Esophagus squamous epithelium (tissue), 5 donors: ENCODE measurements at regions not wholly inside any gene's neighbourhood (a gene's known extent, or its start where the extent isn't known, plus 50 kb on each side); places are given as distances from the start of the nearest gene placed in this dataset.
"Not testable (repeated sequence)": the region's sequence is repeated elsewhere in the genome, so short reads cannot be mapped to it uniquely, and the experiment has no call there.

ENCODE experiments used
- DNase-seq: peaks from one replicate; lab custom pipeline; 2025; lab: John Stamatoyannopoulos, UW
- H3K27ac ChIP-seq, 4 donors: fragments of 200-600 bp; sonication (generic); one replicate each; pipeline ENCODE4 v1.5.1; 2016 to 2019; ENCODE audit warnings: mild to moderate bottlenecking in 1 of 4
- H3K27me3 ChIP-seq, 4 donors: fragments of 200-600 bp; sonication (generic); 1 replicate in 3 of 4; 2 replicates in 1 of 4; pipeline versions ENCODE4 v1.5.1 to v1.6.0; 2017 to 2021; ENCODE audit warnings: antibody characterized with exemption in 1 of 4
- H3K36me3 ChIP-seq, 3 donors: fragments of 200-600 bp; sonication (generic); one replicate each; pipeline ENCODE4 v1.5.1; 2016 to 2019
- H3K4me1 ChIP-seq, 3 donors: fragments of 200-600 bp; sonication (generic); one replicate each; pipeline ENCODE4 v1.5.1; 2017 to 2019
- H3K4me3 ChIP-seq, 4 donors: fragments of 200-600 bp; sonication (generic); 1 replicate in 3 of 4; 2 replicates in 1 of 4; pipeline ENCODE4 v1.5.1; 2016 to 2019; ENCODE audit warnings: mild to moderate bottlenecking in 2 of 4, moderate library complexity in 1 of 4
- H3K9me3 ChIP-seq, 3 donors: fragments of 200-600 bp; sonication (generic); one replicate each; pipeline ENCODE4 v1.5.1; 2016 to 2019
- POLR2A ChIP-seq, 4 donors: fragments of 450-650 bp; IDR thresholded peaks; one replicate each; pipeline ENCODE4 v1.6.1; 2017; ENCODE audit warnings: antibody characterized with exemption in 4 of 4, mild to moderate bottlenecking in 4 of 4, moderate library complexity in 3 of 4
- WGBS, 2 donors: methylation state at CpG; one replicate each; pipeline ENCODE4 v1.1.5; 2018; 5-methylcytosine and 5-hydroxymethylcytosine counted together
- intact Hi-C: fragments of 100-400 bp; cut with DNase I; formaldehyde crosslinking; loops from one replicate; pipeline ENCODE4 v1.15.0; 2022
- TF ChIP-seq, protein P1 (sequence below), 6 experiments: fragments of 450-650 bp in 4 of 6; fragments of 200-600 bp in 2 of 6; sonication (generic) in 2 of 6; IDR thresholded peaks; one replicate each; pipeline ENCODE4 v1.5.1; 2016 to 2019; ENCODE audit warnings: antibody characterized with exemption in 6 of 6, mild to moderate bottlenecking in 4 of 6, moderate library complexity in 4 of 6
- donor health status: DM: yes; HTN: yes; CAD: no.

DNA sequence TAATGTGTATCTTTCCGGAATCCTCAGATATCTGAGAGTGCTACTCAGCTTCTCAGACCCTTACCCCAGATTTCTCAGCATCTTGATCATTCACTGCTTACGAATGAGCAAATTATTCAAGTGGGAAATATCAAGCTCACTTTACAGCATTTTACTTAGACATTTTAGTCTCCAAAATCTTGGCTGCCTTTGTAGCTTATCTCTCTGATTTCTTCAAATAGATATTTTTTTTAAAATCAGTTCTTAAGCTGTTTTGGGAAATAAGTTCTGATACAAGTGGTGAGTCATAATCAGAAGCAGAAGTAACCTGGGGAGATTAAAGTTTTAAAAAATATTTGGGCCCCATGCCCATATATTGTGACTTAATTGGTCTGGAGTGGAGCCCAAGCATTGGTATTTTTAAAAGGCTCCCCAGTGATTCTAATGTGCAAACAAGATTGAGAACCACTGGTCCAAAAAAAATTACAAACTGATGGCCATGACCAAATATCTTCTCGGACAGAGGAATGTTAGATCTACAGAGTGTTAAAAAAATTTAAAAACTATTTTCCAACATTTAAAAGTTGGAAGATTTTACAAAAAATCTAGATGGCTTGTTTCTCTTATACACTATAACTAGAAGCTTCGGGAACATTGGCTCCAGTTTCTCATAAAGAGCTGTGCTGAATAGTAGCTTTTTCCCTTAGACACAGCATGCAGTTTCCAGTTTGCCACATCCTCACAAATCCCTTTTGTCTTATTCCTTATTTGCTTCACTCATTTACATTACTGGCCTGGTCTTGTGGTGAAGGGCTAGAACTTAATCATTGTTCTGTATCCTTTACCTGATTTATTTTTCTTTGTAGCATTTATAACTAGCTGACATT is 87.8 kb upstream of the BMAL1 start:
- no peak for DNase-seq
- Histone ChIP-seq H3K36me3 (no peaks in the 10 kb centered on the region), H3K9me3 (peaks cover 0 to 16% (median 8%) of the 10 kb centered on the region in 3 donors), H3K4me3 (no peak overlapping the region), H3K4me1 (peaks cover 0 to 4% (median 0%) of the 10 kb centered on the region in 3 donors), H3K27ac (no peak overlapping the region), H3K27me3 (no peaks in the 10 kb centered on the region)
- intact Hi-C loops: loop anchor here (5.0 kb wide), 1 partner anchor 222 kb away; no protein-coding TSS in a partner anchor
- whole genome bisulfite sequencing, 2 donors: 43 to 56% methylated on average over 4 of the region's 4 CpGs
- no peak for TF ChIP-seq POLR2A (IDR thresholded peaks at IDR 0.05)
- TF ChIP-seq, protein P1, sequence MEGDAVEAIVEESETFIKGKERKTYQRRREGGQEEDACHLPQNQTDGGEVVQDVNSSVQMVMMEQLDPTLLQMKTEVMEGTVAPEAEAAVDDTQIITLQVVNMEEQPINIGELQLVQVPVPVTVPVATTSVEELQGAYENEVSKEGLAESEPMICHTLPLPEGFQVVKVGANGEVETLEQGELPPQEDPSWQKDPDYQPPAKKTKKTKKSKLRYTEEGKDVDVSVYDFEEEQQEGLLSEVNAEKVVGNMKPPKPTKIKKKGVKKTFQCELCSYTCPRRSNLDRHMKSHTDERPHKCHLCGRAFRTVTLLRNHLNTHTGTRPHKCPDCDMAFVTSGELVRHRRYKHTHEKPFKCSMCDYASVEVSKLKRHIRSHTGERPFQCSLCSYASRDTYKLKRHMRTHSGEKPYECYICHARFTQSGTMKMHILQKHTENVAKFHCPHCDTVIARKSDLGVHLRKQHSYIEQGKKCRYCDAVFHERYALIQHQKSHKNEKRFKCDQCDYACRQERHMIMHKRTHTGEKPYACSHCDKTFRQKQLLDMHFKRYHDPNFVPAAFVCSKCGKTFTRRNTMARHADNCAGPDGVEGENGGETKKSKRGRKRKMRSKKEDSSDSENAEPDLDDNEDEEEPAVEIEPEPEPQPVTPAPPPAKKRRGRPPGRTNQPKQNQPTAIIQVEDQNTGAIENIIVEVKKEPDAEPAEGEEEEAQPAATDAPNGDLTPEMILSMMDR (IDR thresholded peaks at IDR 0.05): no peak

GRCh38 chr11:13193613-13194012 is 84.0 kb upstream of the BMAL1 start:
- intact Hi-C loops: no loop called here
- H3K4me1 ChIP-seq: peaks cover 0 to 4% (median 0%) of the 10 kb centered on the region in 3 donors
- H3K36me3 ChIP-seq: no peaks in the 10 kb centered on the region
- H3K27me3 ChIP-seq: no peaks in the 10 kb centered on the region
- no peak overlapping the region for H3K27ac ChIP-seq
- TF ChIP-seq, protein P1 (IDR thresholded peaks at IDR 0.05): no peak
- TF ChIP-seq POLR2A (IDR thresholded peaks at IDR 0.05): no peak
- peaks cover 0 to 18% (median 5%) of the 10 kb centered on the region in 3 donors for H3K9me3 ChIP-seq
- no peak overlapping the region for H3K4me3 ChIP-seq
- DNase-seq: no peak
- 68 to 87% methylated on average over 4 of the region's 4 CpGs for WGBS, 2 donors

DNA sequence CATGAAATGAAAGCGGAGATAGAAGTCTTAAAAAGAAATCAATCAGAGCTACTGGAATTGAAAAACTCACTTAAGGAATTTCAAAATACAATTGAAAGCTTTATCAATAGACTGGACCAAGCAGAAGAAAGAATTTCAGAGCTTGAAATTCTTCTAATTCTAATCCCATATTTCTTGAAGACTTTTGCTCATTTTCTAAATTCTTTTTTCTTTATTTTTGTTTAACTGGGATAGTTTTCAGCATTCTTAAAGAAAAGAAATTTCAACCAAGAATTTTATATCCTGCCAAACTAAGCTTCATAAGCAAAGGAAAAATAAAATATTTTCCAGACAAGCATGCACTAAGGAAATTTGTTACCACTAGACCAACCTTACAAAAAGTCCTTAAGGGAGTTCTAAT is 80.2 kb upstream of the BMAL1 start:
- H3K4me1 ChIP-seq, DNase-seq, H3K27me3 ChIP-seq, H3K4me3 ChIP-seq, H3K27ac ChIP-seq, H3K36me3 ChIP-seq, intact Hi-C loops: not testable (repeated sequence)
- H3K9me3 ChIP-seq: peaks cover 0 to 23% (median 4%) of the 10 kb centered on the region in 3 donors
- 0 to 90% methylated on average over 1 of the region's 1 CpG for WGBS, 2 donors

DNA sequence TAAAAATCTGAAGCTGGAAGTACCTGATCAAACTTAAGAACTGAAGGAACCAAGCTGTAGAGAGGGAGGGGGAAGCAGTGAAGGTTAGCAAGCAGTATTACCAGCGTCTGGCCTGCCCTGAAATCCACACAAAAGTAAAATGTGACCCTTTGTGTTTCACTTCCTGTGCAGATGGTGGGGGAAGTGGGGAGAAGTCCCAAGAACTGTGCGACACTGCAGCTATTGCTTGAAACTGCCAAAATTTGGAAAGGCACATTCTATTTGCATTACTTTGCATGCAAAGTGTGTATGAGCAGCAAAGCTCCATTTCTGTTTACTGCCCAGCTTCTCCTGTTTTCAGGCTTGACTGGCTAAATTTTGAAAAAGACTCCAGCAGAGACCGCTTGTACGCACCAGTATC is 72.1 kb upstream of the BMAL1 start:
- intact Hi-C loops: no loop called here
- H3K27ac ChIP-seq: no peak overlapping the region

DNA sequence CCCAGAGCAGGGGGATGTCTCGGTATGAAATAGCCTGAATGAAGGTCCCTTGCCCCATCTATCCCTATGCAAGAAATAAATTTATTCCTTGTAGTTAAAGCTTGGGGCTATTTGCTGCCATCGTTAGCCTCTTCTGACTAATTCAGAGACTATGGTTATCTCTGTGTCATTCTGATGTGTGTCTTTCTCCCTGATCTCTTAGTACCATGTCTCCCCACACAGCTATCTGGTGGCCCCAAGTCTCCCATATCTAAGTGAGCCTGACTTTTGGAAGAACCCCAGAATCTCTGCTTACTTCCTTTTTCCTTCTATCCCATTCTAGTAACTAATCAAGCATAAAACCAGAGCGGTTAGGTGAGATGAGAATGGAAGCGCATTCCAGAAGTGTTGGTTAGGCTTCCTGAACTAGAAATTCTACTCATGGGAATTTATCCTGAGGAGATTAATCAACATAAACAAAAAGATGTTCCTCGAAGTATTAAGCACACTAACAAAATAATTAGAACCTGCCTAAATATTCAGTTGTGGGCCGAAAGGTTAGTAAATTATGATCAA is 71.4 kb upstream of the BMAL1 start:
- Histone ChIP-seq H3K4me3 (no peak overlapping the region), H3K36me3 (no peaks in the 10 kb centered on the region), H3K27ac (no peak overlapping the region), H3K9me3 (peaks cover 0 to 5% (median 0%) of the 10 kb centered on the region in 3 donors), H3K27me3 (no peaks in the 10 kb centered on the region), H3K4me1 (peaks cover 11 to 26% (median 13%) of the 10 kb centered on the region in 3 donors)
- WGBS, 2 donors: 59 to 83% methylated on average over 6 of the region's 6 CpGs
- intact Hi-C loops: no loop called here
- no peak for DNase-seq
- TF ChIP-seq, protein P1 (IDR thresholded peaks at IDR 0.05): no peak
- TF ChIP-seq POLR2A (IDR thresholded peaks at IDR 0.05): no peak

More for the DNA sequence above, 72.1 kb upstream of the BMAL1 start:
- WGBS, 2 donors: 74 to 86% methylated on average over 4 of the region's 4 CpGs
- no peak for DNase-seq
- no peak for TF ChIP-seq POLR2A (IDR thresholded peaks at IDR 0.05)
- TF ChIP-seq, protein P1 (IDR thresholded peaks at IDR 0.05): no peak
- no peaks in the 10 kb centered on the region for H3K36me3 ChIP-seq
- peaks cover 11 to 26% (median 13%) of the 10 kb centered on the region in 3 donors for H3K4me1 ChIP-seq
- H3K27me3 ChIP-seq: no peaks in the 10 kb centered on the region
- H3K9me3 ChIP-seq: peaks cover 0 to 5% (median 0%) of the 10 kb centered on the region in 3 donors
- no peak overlapping the region for H3K4me3 ChIP-seq
